GM18861 (cell line): ENCODE measurements at regions not wholly inside any gene's neighbourhood (a gene's known extent, or its start where the extent isn't known, plus 50 kb on each side); places are given as distances from the start of the nearest gene placed in this dataset.

Source experiments
- ATAC-seq: cut with Tn5 transposase; IDR thresholded peaks from one replicate; pipeline ENCODE4 v1.9.1; 2021; ENCODE audit not compliant: unreplicated experiment

- no peak for ATAC-seq
Observed at GRCh38 chr10:117920956-117921355, 125.8 kb downstream of the RAB11FIP2 start.

- ATAC-seq, result no peak
Observed at GRCh38 chr10:117921421-117921820, 125.3 kb downstream of the RAB11FIP2 start.

GRCh38 chr10:117924820-117925219, 121.9 kb downstream of the RAB11FIP2 start:
- ATAC-seq, result no peak

GRCh38 chr10:117925369-117925768, 121.4 kb downstream of the RAB11FIP2 start:
- ATAC-seq, result no peak

- no peak for ATAC-seq
Observed at GRCh38 chr10:117926491-117926890, 120.2 kb downstream of the RAB11FIP2 start.

GRCh38 chr10:117927332-117927731, 119.4 kb downstream of the RAB11FIP2 start:
- no peak for ATAC-seq

- ATAC-seq, result no peak
Observed at GRCh38 chr10:117927871-117928270, 118.9 kb downstream of the RAB11FIP2 start.

GRCh38 chr10:117928281-117928680, 118.5 kb downstream of the RAB11FIP2 start:
- no peak for ATAC-seq

- ATAC-seq, result no peak
Observed at GRCh38 chr10:117928741-117929140, 118.0 kb downstream of the RAB11FIP2 start.

GRCh38 chr10:117929327-117930067, 117.2 kb downstream of the RAB11FIP2 start:
- ATAC-seq, result no peak

GRCh38 chr10:117931078-117931477, 115.7 kb downstream of the RAB11FIP2 start:
- ATAC-seq, result no peak

GRCh38 chr10:117933036-117933435, 113.7 kb downstream of the RAB11FIP2 start:
- ATAC-seq, result no peak

GRCh38 chr10:117934477-117934876, 112.3 kb downstream of the RAB11FIP2 start:
- ATAC-seq, result no peak

- no peak for ATAC-seq
Observed at GRCh38 chr10:117936141-117936540, 110.6 kb downstream of the RAB11FIP2 start.

GRCh38 chr10:117936566-117936965, 110.2 kb downstream of the RAB11FIP2 start:
- ATAC-seq, result no peak

GRCh38 chr10:117936976-117937375, 109.8 kb downstream of the RAB11FIP2 start:
- no peak for ATAC-seq

- no peak for ATAC-seq
Observed at GRCh38 chr10:117938104-117938503, 108.6 kb downstream of the RAB11FIP2 start.

- ATAC-seq, result no peak
Observed at GRCh38 chr10:117942226-117942625, 104.5 kb downstream of the RAB11FIP2 start.

GRCh38 chr10:117944676-117945447, 101.9 kb downstream of the RAB11FIP2 start:
- no peak for ATAC-seq

- ATAC-seq, result no peak
Observed at GRCh38 chr10:117945651-117946050, 101.1 kb downstream of the RAB11FIP2 start.

- no peak for ATAC-seq
Observed at GRCh38 chr10:117946525-117947070, 100.1 kb downstream of the RAB11FIP2 start.

GRCh38 chr10:117948493-117948892, 98.2 kb downstream of the RAB11FIP2 start:
- ATAC-seq, result no peak
